Stomach (tissue), 4 donors: ENCODE measurements at regions not wholly inside any gene's neighbourhood (a gene's known extent, or its start where the extent isn't known, plus 50 kb on each side); places are given as distances from the start of the nearest gene placed in this dataset.
"Not testable (repeated sequence)": the region's sequence is repeated elsewhere in the genome, so short reads cannot be mapped to it uniquely, and the experiment has no call there.

ENCODE experiments used
- EP300 ChIP-seq: sonication (generic); formaldehyde crosslinking; IDR thresholded peaks from one replicate; pipeline ENCODE4 v1.6.1; 2017; ENCODE audit warnings: antibody characterized with exemption
- POLR2A ChIP-seq, 4 donors: fragments of 450-650 bp; IDR thresholded peaks; one replicate each; pipeline ENCODE4 v1.6.1; 2016; ENCODE audit warnings: antibody characterized with exemption in 4 of 4, control low read depth in 2 of 4, mild to moderate bottlenecking in 1 of 4, moderate library complexity in 1 of 4

- TF ChIP-seq EP300; POLR2A (IDR thresholded peaks at IDR 0.05): not testable (repeated sequence)
Measured at GRCh38 chr1:146472192-146472861, 243.5 kb upstream of the NOTCH2NLA start.
